NOMO-1 treated with dmso at 0.1 percent for 144 hours (cell line): ENCODE measurements at regions not wholly inside any gene's neighbourhood (a gene's known extent, or its start where the extent isn't known, plus 50 kb on each side); places are given as distances from the start of the nearest gene placed in this dataset.

Experiments
- DNase-seq: peaks from one replicate; lab custom pipeline; 2025; ENCODE audit not compliant: unreplicated experiment; lab: John Stamatoyannopoulos, UW

DNA sequence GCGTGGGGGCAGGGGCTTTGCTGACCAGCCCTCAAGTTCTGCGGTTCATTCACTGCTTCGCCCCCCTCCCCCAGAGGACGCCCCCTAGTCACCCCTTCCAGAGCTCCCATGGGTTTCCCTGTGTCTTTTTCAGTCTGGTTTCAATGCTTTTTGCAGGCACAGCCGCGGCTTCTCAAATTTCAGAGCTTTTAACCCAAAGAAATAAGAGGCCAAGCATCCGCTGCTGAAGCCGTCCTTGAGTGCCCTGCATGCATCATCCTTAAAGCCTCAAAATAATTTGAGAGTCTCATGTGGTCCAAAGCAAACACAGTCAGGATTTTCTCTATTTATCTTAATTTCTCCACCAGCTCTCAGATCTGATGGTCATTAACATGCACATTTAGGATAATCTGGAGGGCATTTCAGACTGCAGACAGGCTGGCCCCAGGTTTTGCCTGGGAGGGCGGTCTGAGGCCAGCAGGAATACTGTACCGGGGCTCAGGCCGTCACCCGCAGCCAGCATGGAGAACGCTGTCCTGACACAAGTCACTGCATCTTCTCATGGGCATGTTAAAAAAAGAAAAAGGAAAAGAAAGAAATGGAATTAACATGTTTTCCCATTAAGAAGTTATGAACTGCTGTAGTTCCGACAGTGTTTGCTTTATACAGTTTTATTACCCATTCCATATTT, 420.8 kb upstream of the IRX4 start:
- DNase-seq: no peak

DNA sequence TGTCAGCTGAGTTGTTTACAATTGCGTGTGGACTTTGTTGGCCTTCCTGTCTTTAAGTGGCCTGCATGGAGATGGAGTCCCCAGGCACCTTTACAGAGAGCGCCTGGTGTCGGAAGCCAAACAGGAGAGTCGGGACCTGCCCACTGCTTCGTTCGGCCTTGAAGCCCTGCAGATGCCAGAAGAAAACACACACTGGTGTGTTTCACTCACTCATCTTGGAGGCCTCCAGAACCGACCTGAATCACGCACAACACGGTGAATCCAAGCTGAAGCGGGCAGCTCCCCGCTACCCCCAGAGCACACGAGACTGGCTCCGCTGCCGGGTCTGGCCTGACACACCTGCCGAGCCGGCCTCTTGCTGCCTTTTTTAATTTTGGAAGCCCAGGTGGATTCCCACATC, 419.4 kb upstream of the IRX4 start:
- no peak for DNase-seq

DNA sequence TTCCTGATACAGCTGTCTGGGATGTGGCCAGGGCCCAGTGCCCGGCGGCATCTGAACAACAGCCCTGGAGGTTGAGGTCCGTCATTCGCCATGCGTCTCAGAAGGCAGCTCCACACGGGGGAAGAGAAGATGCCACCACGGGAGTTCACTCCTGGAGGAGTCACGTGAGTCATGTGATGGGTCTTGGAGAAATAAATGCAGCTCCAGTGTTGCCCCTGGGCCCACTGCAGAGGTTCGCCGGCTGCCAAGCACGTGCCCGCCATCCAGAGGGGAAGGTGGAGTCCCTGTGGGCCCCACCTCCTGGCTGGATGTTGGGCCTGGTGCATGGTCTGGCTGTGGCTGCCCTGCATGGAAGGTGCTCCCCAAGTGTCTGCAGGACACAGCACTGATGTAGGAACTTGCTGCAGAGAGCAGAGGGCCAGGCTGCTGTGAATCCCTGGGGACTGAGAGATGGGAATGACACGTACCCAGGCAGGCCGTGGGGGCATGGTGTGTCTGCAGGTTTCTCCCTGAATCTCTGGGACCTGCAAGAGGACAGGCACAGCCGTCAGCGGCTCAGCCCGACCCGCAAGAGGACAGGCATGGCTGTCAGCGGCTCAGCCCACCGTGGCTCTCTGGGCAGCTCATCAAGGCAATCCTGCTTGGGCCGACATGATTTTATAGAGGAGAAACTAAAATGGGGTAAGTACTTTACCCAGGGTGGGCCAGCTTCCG, 418.3 kb upstream of the IRX4 start:
- DNase-seq: no peak

GRCh38 chr5:2300421-2300820, 417.7 kb upstream of the IRX4 start:
- no peak for DNase-seq

DNA sequence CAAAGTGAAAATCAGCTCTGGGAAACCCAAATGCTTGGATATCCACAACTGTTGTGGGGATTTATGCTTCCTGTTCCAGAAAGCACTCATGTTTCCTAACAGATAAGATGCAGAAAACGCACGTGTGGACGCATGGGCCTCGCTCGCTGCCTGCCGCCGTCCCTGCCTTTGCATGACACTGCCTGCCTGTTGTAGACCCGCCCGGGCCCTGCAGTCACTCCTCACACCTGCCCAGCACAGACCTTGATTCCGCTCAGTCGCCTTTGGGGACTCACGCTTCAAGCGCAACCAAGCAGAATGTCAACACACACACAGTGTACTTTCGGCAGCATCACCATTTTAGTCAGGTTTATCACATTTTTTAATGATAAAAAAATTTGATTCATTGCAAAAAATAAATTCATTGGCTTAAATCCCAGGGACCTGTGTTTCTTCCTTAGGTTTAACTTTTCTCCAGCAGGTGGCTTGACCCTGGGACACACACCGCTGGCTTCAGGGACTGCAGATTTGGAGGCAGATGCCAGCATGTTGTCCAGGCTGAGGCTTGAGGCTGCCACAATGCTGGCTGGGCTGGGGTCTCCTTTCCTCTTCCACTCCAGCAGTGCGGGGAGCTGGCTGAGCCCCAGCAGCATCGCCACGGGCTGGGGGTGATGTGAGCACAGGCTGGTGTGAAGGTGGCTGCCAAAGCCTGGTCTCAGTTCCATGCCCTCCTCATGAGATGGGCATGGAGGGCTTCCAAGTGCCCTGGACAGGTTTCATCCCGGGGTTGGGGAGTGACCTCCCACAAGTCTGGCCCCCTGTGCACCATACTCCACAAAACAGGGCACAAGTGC, 416.9 kb upstream of the IRX4 start:
- DNase-seq: no peak

GRCh38 chr5:2298781-2299180, 416.1 kb upstream of the IRX4 start:
- DNase-seq: no peak

GRCh38 chr5:2297991-2298390, 415.3 kb upstream of the IRX4 start:
- DNase-seq: no peak

DNA sequence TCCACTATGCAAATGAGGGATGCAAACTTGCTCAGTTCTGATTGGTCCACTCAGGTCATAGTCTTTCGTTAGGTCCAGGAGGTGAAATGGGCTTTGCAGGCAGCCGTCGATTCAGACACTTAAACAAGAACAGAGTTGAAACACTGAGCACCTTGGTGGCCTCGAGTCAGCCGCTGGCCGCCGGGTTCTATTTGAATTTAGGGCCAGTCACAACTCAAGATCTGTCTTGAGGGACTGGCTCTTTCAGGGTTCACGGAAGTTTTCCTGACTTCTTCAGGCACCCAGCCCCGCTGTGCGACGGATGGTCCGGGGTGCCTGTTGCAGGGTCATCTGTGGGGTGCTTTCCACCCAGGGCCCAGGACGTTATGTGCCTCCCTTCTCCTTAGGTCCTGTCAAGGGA, 412.8 kb upstream of the IRX4 start:
- DNase-seq: no peak

- no peak for DNase-seq
Observed at GRCh38 chr5:2293906-2294305, 411.2 kb upstream of the IRX4 start.

DNA sequence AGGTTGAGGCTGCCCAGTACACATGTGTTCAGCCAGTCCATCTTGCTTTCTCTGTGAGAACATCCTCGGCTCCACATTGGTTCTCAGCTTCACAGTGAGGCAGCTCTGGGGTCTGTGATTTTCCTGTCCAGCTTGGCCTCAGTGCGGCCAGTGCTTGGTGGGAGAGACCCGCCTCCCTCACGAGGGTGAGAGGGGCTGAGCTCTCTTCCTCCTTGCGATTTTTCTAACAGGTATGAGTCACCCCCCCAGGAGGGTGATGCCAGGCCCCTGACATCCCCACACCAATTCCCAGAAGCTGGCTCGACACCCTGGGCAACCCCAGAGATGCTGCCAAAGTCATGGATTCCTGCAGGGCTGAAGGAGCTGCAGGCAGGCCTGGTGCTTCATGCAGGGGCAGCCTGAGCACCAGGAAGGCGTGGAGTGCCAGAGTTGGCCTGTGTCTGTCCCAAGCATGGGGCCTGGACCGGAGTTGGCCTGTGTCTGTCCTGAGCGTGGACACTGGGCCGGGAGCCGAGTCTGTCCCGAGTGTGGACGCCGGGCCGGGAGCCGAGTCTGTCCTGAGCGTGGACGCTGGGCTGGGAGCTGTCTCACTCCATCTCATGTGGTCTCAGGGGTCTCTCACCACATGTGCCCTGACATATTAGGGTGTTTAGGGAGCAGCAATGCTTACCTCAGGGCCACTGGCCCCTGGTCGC, 408.6 kb upstream of the IRX4 start:
- DNase-seq: no peak

- no peak for DNase-seq
Observed at GRCh38 chr5:2289380-2289779, 406.7 kb upstream of the IRX4 start.

DNA sequence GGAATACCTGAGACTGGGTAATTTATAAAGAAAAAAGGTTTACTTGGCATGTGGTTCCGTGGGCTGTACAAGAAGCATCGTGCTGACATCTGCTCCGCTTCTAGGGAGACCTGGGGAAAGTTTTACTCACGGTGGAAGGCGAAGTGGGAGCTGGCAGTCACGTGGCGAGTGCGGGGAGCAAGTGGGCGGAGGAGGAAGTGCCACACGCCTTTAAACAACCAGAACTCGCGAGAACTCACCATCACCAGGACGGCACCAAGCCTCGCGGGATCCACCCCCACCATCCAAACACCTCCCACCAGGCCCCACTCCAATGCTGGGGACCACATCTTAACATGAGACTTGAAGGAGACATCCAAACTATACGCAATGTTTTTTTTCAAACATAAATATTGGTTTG, 406.2 kb upstream of the IRX4 start:
- no peak for DNase-seq

- DNase-seq: no peak
Observed at GRCh38 chr5:2288466-2288865, 405.7 kb upstream of the IRX4 start.

GRCh38 chr5:2286250-2286649, 403.5 kb upstream of the IRX4 start:
- DNase-seq: no peak

DNA sequence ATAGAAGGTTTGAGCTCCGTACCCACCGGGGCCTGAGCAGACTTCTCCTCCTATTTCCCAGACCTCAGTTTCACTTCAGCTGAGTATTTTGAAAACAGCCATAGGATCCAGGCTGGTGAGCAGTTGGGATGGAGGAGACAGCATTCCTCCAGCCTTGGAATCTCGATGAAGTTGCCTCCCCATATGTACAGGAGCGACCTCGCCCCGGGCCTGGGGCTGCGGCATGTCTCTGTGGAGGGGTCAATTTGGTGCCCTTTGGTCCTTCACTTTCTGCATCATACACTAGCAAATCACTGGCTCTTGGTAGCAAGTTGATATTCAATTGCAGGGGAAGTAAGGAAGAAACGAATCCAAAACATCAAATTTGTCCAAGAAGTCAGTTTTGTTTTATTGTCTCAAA, 402.0 kb upstream of the IRX4 start:
- no peak for DNase-seq

DNA sequence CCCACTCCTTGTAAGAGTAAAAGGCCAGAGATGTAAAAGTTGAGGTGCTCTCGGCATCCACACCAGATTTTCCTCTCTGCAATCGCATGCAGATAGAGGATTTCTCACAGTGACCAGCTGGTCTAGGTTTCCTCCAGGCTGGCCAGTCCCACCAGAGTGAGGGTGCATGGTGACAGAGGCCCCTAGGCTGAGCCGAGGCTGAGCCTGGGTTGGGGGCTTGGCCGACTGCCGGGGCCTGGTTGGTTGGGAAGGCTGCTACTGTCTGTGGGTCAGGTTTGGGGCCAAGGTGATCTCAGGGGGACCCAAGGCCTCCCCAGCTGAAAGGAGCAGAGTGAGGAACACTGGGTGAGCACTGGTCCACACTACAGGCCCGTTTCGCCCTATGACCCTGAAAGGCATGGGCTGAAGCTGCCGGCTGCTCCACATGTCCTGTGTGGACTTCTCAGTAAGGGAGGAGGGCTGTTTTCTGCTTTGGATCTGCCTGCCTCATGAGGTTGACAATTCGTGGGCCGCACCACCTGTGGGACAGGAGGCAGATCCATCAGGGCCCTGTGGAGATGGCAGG, 400.8 kb upstream of the IRX4 start:
- no peak for DNase-seq

- no peak for DNase-seq
Observed at GRCh38 chr5:2282893-2283292, 400.2 kb upstream of the IRX4 start.

DNA sequence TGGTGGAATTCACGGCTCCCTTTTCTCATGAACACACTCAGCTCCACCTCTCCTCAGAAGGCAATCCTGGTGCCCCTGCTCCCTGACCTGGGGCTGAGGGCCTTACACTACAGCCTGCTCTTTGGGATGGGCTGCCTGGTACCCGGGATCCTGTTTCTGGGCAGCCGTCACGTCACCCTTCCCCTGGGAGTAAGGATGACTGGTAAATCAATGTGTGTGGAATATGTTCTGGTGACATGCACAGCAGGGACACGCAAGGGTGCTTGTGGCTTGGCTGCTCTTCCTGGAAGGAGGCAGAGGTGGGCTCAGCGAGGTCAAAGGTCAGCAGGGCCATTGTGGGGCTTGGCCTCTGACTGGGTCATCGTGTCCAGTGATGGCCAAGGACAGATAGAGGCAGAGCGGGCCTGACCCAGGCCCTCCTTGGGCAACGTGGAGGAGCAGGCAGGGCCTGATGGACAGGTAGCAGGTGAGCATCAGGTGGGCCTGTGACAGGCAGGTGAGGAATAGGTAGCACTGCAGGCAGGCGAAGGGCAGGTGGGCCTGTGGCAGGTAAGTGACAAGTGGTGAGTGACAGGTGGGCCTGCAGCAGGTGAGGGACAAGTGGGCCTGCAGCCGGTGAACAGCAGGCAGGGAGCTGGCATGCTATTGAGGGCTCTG, 399.4 kb upstream of the IRX4 start:
- no peak for DNase-seq

DNA sequence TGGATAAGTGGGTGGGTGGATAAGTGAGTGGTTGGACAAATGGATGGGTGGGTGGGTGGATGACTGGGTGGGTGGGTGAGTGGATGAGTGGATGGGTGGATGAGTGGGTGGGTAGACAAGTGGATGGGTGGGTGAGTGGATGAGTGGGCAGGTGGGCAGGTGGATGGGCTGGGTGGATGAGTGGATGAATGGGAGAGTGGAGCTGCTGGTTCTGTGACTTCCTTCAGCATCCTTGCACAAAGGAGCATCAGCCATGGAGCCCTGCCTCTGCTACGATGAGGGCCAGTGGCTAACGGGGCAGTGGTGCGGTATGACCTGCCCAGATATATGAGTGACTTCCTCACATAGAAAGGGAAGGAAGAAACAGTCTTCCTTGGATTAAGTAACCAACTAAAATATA, 398.7 kb upstream of the IRX4 start:
- DNase-seq: no peak

DNA sequence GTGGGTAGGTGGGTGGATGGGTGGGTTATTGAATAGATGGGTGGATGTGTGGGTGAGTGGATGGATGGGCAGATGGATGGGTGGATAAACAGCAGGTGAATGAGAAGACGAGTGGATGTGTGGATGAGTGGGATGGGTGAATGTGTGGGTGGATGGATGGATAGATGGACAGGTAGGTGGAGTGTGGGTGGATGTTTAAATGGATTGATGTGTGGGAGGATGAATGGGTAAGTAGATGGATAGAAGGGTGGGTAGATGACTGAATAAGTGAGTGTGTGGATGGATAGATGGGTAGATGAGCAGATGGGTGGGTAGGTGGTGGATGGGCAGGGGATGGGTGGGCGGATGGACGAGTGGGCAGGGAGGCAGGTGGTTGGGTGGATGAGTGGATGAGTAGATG, 397.6 kb upstream of the IRX4 start:
- DNase-seq: no peak
